Smooth muscle cell (in vitro differentiated cells): ENCODE measurements at regions not wholly inside any gene's neighbourhood (a gene's known extent, or its start where the extent isn't known, plus 50 kb on each side); places are given as distances from the start of the nearest gene placed in this dataset.

ENCODE experiments used
- DNase-seq: peaks from one replicate; lab custom pipeline; 2025; ENCODE audit not compliant: unreplicated experiment; lab: John Stamatoyannopoulos, UW
- H2AFZ ChIP-seq: fragments of 200-600 bp; sonication (generic); 2 replicates; pipeline ENCODE4 v1.6.0; 2016; ENCODE audit warnings: antibody characterized with exemption, low read depth, mild to moderate bottlenecking
- H3F3A ChIP-seq: fragments of 200-600 bp; sonication (generic); 2 replicates; pipeline ENCODE4 v1.6.0; 2017; ENCODE audit warnings: antibody characterized with exemption, low read depth
- H3K27ac ChIP-seq: fragments of 200-600 bp; sonication (generic); 2 replicates; pipeline ENCODE4 v1.5.1; 2016; ENCODE audit warnings: low read depth, mild to moderate bottlenecking
- H3K27me3 ChIP-seq: fragments of 200-600 bp; sonication (generic); 2 replicates; pipeline ENCODE4 v1.6.1; 2016; ENCODE audit warnings: low read depth, mild to moderate bottlenecking
- H3K36me3 ChIP-seq: fragments of 200-600 bp; sonication (generic); 2 replicates; pipeline ENCODE4 v1.5.1; 2016; ENCODE audit warnings: low read depth
- H3K4me1 ChIP-seq: fragments of 200-600 bp; sonication (generic); 2 replicates; pipeline ENCODE4 v1.5.1; 2016; ENCODE audit warnings: low read depth
- H3K4me2 ChIP-seq: fragments of 200-600 bp; sonication (generic); 2 replicates; pipeline ENCODE4 v1.6.0; 2016; ENCODE audit warnings: mild to moderate bottlenecking
- H3K4me3 ChIP-seq: fragments of 200-600 bp; sonication (generic); 2 replicates; pipeline ENCODE4 v1.5.1; 2016; ENCODE audit warnings: mild to moderate bottlenecking
- H3K79me2 ChIP-seq: fragments of 200-600 bp; sonication (generic); 2 replicates; pipeline ENCODE4 v1.6.0; 2016; ENCODE audit warnings: low read depth, mild to moderate bottlenecking
- H3K9ac ChIP-seq: fragments of 200-600 bp; sonication (generic); 2 replicates; pipeline ENCODE4 v1.6.0; 2016; ENCODE audit warnings: low read depth
- H3K9me3 ChIP-seq: fragments of 200-600 bp; sonication (generic); replicated peaks from 2 replicates; pipeline ENCODE4 v1.5.1; 2016; ENCODE audit warnings: low read depth
- H4K20me1 ChIP-seq: fragments of 200-600 bp; sonication (generic); 2 replicates; pipeline ENCODE4 v1.6.0; 2016; ENCODE audit warnings: low read depth
- WGBS: methylation state at CpG from one replicate; pipeline ENCODE4 v1.1.7; 2016; ENCODE audit warnings: low lambda C conversion rate; 5-methylcytosine and 5-hydroxymethylcytosine counted together
- TF ChIP-seq, protein P1 (sequence below): fragments of 200-600 bp; sonication (generic); IDR thresholded peaks from 2 replicates; pipeline ENCODE4 v1.5.1; 2017; ENCODE audit warnings: borderline replicate concordance, mild to moderate bottlenecking, antibody characterized with exemption; ENCODE audit not compliant: insufficient read depth, poor library complexity, severe bottlenecking

DNA sequence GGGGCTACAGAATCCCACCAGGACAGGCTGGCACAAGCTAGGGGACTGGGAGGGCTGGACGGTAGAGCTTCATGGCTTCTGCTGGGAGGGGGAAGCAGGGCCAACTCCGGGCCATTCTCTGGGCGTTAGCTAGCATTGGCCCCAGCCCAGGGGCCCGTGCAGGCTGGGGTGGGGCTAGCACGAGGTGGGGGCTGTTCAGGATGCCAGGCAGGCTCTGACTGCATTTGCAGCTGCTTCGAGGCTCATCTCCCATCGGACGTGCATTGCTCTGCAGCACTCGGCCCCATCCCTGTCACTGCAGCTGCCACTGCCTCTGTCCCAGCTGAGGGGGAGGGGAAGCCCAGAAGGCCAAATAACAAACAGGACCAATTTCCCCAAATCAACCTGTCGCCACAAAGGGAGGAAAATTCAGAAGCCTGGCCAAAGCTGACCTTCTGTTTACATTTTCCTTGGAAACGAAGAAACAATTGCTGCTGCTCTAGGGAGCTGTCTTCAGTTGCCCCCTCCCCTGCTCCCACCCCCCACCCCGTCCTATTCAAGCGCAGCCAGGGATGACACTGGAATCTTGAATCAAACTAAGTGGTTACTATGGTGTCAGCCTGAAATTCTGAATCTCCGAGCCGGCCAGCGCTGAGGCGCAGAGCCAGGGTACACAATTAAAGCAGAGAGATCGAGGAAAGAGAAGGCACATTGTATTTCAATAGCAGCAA lies 138.8 kb upstream of the PRR20G start:
- TF ChIP-seq, protein P1, sequence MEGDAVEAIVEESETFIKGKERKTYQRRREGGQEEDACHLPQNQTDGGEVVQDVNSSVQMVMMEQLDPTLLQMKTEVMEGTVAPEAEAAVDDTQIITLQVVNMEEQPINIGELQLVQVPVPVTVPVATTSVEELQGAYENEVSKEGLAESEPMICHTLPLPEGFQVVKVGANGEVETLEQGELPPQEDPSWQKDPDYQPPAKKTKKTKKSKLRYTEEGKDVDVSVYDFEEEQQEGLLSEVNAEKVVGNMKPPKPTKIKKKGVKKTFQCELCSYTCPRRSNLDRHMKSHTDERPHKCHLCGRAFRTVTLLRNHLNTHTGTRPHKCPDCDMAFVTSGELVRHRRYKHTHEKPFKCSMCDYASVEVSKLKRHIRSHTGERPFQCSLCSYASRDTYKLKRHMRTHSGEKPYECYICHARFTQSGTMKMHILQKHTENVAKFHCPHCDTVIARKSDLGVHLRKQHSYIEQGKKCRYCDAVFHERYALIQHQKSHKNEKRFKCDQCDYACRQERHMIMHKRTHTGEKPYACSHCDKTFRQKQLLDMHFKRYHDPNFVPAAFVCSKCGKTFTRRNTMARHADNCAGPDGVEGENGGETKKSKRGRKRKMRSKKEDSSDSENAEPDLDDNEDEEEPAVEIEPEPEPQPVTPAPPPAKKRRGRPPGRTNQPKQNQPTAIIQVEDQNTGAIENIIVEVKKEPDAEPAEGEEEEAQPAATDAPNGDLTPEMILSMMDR: no peak
- Histone ChIP-seq H3K4me1 (peaks cover 8% of the 10 kb centered on the region), H3K79me2 (no peaks in the 10 kb centered on the region), H3K36me3 (no peaks in the 10 kb centered on the region), H3K9me3 (no peaks in the 10 kb centered on the region), H3K4me3 (no peak overlapping the region), H3K4me2 (no peak overlapping the region), H4K20me1 (no peaks in the 10 kb centered on the region), H3K9ac (no peak overlapping the region), H3K27ac (no peak overlapping the region), H3K27me3 (no peaks in the 10 kb centered on the region), H2AFZ (no peak overlapping the region), H3F3A (no peaks in the 10 kb centered on the region)
- WGBS: 80% methylated on average over 18 of the region's 18 CpGs
- DNase-seq: no peak

- H3K4me1 ChIP-seq: peaks cover 12% of the 10 kb centered on the region
- 92% methylated on average over 20 of the region's 20 CpGs for WGBS
- TF ChIP-seq, protein P1: no peak
- DNase-seq: no peak
- no peak overlapping the region for H3K27ac ChIP-seq
- H3K79me2 ChIP-seq: no peaks in the 10 kb centered on the region
- no peak overlapping the region for H3K9ac ChIP-seq
- no peak overlapping the region for H3K4me3 ChIP-seq
- H3F3A ChIP-seq: no peaks in the 10 kb centered on the region
- no peaks in the 10 kb centered on the region for H3K27me3 ChIP-seq
- H2AFZ ChIP-seq: no peak overlapping the region
- H3K4me2 ChIP-seq: no peak overlapping the region
- H3K9me3 ChIP-seq: no peaks in the 10 kb centered on the region
- no peaks in the 10 kb centered on the region for H3K36me3 ChIP-seq
- H4K20me1 ChIP-seq: no peaks in the 10 kb centered on the region
Observed at GRCh38 chr3:127425505-127426443, 137.9 kb upstream of the PRR20G start.

DNA sequence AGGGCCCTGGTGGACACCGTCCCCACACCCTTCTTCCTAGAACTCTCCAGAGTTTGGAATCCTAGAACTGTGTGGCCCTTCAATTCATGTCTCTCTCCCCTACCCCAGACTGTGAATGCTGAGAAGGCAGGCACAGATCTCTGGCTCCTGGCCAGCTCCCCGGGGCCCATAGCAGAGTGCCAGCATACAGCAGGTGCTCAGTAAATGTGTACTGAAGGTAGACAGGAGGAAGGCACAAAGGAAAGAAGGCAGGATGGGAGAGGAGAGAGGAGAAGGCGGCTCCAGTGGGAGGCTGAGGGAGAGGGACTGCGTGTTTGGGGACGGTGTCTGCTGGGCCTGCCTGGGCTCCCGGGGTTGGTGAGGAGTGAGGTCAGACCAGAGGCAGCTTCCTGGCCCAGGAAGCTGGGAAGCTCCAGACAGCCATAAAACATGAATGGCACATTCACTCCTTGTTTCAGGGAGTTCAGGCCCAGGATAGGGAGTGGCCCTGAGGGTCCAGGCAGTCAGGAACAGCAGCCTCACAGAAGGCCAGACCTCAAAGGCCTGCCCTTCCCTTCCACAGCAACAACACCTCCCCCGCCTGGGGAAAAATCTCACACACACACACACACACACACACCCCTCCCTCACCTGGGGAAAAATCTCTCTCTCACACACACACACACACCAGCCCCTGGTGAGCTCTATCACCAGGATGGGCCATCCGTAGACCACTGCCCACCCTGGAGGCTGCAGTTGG lies 137.1 kb upstream of the PRR20G start:
- Histone ChIP-seq H3K27me3 (no peaks in the 10 kb centered on the region), H3K9me3 (no peaks in the 10 kb centered on the region), H3K4me1 (peaks cover 16% of the 10 kb centered on the region), H3F3A (no peaks in the 10 kb centered on the region), H3K36me3 (no peaks in the 10 kb centered on the region), H3K27ac (no peak overlapping the region), H3K9ac (no peak overlapping the region), H4K20me1 (no peaks in the 10 kb centered on the region), H3K79me2 (no peaks in the 10 kb centered on the region), H2AFZ (peak overlapping the region; percentile 30), H3K4me2 (no peak overlapping the region), H3K4me3 (no peak overlapping the region)
- TF ChIP-seq, protein P1: no peak
- DNase-seq: no peak
- WGBS: 53% methylated on average over 7 of the region's 8 CpGs
